Tibial nerve (tissue), 4 donors: ENCODE measurements at regions not wholly inside any gene's neighbourhood (a gene's known extent, or its start where the extent isn't known, plus 50 kb on each side); places are given as distances from the start of the nearest gene placed in this dataset.
"Not testable (repeated sequence)": the region's sequence is repeated elsewhere in the genome, so short reads cannot be mapped to it uniquely, and the experiment has no call there.

ENCODE experiments used
- DNase-seq, 2 donors: peaks; one replicate each; pipeline ENCODE4 v3.0.0-alpha.2; 2019; ENCODE audit warnings: low spot score in 2 of 2
- H3K27ac ChIP-seq, 4 donors: fragments of 200-600 bp; sonication (generic) in 3 of 4; one replicate each; pipeline ENCODE4 v1.5.1; 2017 to 2019; ENCODE audit warnings: mild to moderate bottlenecking in 1 of 4
- H3K27me3 ChIP-seq, 2 donors: fragments of 200-600 bp; sonication (generic) in 1 of 2; one replicate each; pipeline versions ENCODE4 v1.5.1 to v1.6.0; 2017 to 2019
- H3K36me3 ChIP-seq, 3 donors: fragments of 200-600 bp; sonication (generic); one replicate each; pipeline ENCODE4 v1.5.1; 2018 to 2019
- H3K4me1 ChIP-seq, 4 donors: fragments of 200-600 bp; sonication (generic) in 3 of 4; one replicate each; pipeline ENCODE4 v1.5.1; 2017 to 2019
- H3K4me3 ChIP-seq, 4 donors: fragments of 200-600 bp; sonication (generic) in 3 of 4; one replicate each; pipeline ENCODE4 v1.5.1; 2017 to 2019; ENCODE audit warnings: mild to moderate bottlenecking in 1 of 4, moderate library complexity in 1 of 4
- H3K9me3 ChIP-seq, 4 donors: fragments of 200-600 bp; sonication (generic) in 3 of 4; one replicate each; pipeline ENCODE4 v1.5.1; 2017 to 2019
- CTCF ChIP-seq, 5 experiments: fragments of 200-600 bp in 3 of 5; fragments of 450-650 bp in 2 of 5; sonication (generic) in 3 of 5; IDR thresholded peaks; one replicate each; pipeline ENCODE4 v1.5.1; 2016 to 2019; ENCODE audit warnings: antibody characterized with exemption in 5 of 5, mild to moderate bottlenecking in 3 of 5, moderate library complexity in 2 of 5
- EP300 ChIP-seq, 2 donors: sonication (generic); formaldehyde crosslinking; IDR thresholded peaks; one replicate each; pipeline ENCODE4 v1.6.1; 2017; ENCODE audit warnings: antibody characterized with exemption in 2 of 2, mild to moderate bottlenecking in 1 of 2
- POLR2A ChIP-seq, 2 donors: fragments of 450-650 bp; IDR thresholded peaks; one replicate each; pipeline ENCODE4 v1.6.1; 2017; ENCODE audit warnings: antibody characterized with exemption in 2 of 2, mild to moderate bottlenecking in 2 of 2, moderate library complexity in 2 of 2
- WGBS, 2 donors: methylation state at CpG; one replicate each; pipeline ENCODE4 v1.1.5; 2018; 5-methylcytosine and 5-hydroxymethylcytosine counted together

- H3K27ac ChIP-seq, result no peak overlapping the region
- no peaks in the 10 kb centered on the region for H3K27me3 ChIP-seq
- no peaks in the 10 kb centered on the region for H3K36me3 ChIP-seq
- TF ChIP-seq EP300 (IDR thresholded peaks at IDR 0.05) (no peak), POLR2A (IDR thresholded peaks at IDR 0.05) (no peak), CTCF (IDR thresholded peaks at IDR 0.05) (no peak)
- H3K4me3 ChIP-seq, result no peak overlapping the region
- WGBS, 2 donors, result 74 to 82% methylated on average over 5 of the region's 5 CpGs
- no peaks in the 10 kb centered on the region for H3K4me1 ChIP-seq
- no peak for DNase-seq
- peaks cover 0 to 5% (median 0%) of the 10 kb centered on the region in 4 donors for H3K9me3 ChIP-seq
Measured at GRCh38 chr13:109314101-109314500, 472.3 kb downstream of the IRS2 start.

- no peak for DNase-seq
- no peaks in the 10 kb centered on the region for H3K36me3 ChIP-seq
- TF ChIP-seq POLR2A (IDR thresholded peaks at IDR 0.05) (no peak), CTCF (IDR thresholded peaks at IDR 0.05) (no peak), EP300 (IDR thresholded peaks at IDR 0.05) (no peak)
- no peaks in the 10 kb centered on the region for H3K27me3 ChIP-seq
- no peaks in the 10 kb centered on the region for H3K4me1 ChIP-seq
- no peak overlapping the region for H3K27ac ChIP-seq
- no peaks in the 10 kb centered on the region for H3K9me3 ChIP-seq
- H3K4me3 ChIP-seq, result no peak overlapping the region
Measured at GRCh38 chr13:109312399-109312798, 474.0 kb downstream of the IRS2 start.

GRCh38 chr13:109311431-109311976 is 474.9 kb downstream of the IRS2 start:
- H3K27me3 ChIP-seq, H3K36me3 ChIP-seq, DNase-seq, H3K27ac ChIP-seq, H3K9me3 ChIP-seq, H3K4me3 ChIP-seq, H3K4me1 ChIP-seq: not testable (repeated sequence)
- WGBS, 2 donors, result 95 to 100% methylated on average over 10 to 28 of the region's 33 CpGs

- DNase-seq, result no peak
- no peaks in the 10 kb centered on the region for H3K9me3 ChIP-seq
- no peak overlapping the region for H3K27ac ChIP-seq
- TF ChIP-seq POLR2A (IDR thresholded peaks at IDR 0.05) (no peak), EP300 (IDR thresholded peaks at IDR 0.05) (no peak), CTCF (IDR thresholded peaks at IDR 0.05) (no peak)
- 82 to 85% methylated on average over 12 of the region's 12 CpGs for WGBS, 2 donors
- no peaks in the 10 kb centered on the region for H3K4me1 ChIP-seq
- no peak overlapping the region for H3K4me3 ChIP-seq
- no peaks in the 10 kb centered on the region for H3K36me3 ChIP-seq
- no peaks in the 10 kb centered on the region for H3K27me3 ChIP-seq
Measured at GRCh38 chr13:109309625-109310363, 476.6 kb downstream of the IRS2 start.

GRCh38 chr13:109307027-109307426 is 479.4 kb downstream of the IRS2 start:
- 73 to 77% methylated on average over 6 of the region's 6 CpGs for WGBS, 2 donors
- H3K9me3 ChIP-seq, result no peaks in the 10 kb centered on the region
- TF ChIP-seq CTCF (IDR thresholded peaks at IDR 0.05) (no peak), POLR2A (IDR thresholded peaks at IDR 0.05) (no peak), EP300 (IDR thresholded peaks at IDR 0.05) (no peak)

More at GRCh38 chr13:109307027-109307426, 479.4 kb downstream of the IRS2 start:
- Histone ChIP-seq H3K36me3 (no peaks in the 10 kb centered on the region), H3K4me1 (no peaks in the 10 kb centered on the region), H3K27ac (no peak overlapping the region), H3K4me3 (no peak overlapping the region), H3K27me3 (no peaks in the 10 kb centered on the region)
- no peak for DNase-seq
